RPMI8226 (cell line): ENCODE measurements at regions not wholly inside any gene's neighbourhood (a gene's known extent, or its start where the extent isn't known, plus 50 kb on each side); places are given as distances from the start of the nearest gene placed in this dataset.
A peak's percentile ranks its signal among the peaks of the same experiment; 100 is the strongest.
"Not testable (repeated sequence)": the region's sequence is repeated elsewhere in the genome, so short reads cannot be mapped to it uniquely, and the experiment has no call there.

Experiments
- DNase-seq: peaks from one replicate; pipeline ENCODE4 v3.0.0-alpha.2; 2015

- no peak for DNase-seq
These were observed 216.9 kb upstream of the RXFP2 start for GRCh38 chr13:31522396-31522795.

GRCh38 chr13:31528176-31528575 lies 211.2 kb upstream of the RXFP2 start:
- no peak for DNase-seq

GRCh38 chr13:31528758-31529157 lies 210.6 kb upstream of the RXFP2 start:
- DNase-seq = no peak

- no peak for DNase-seq
These were observed 208.4 kb upstream of the RXFP2 start for GRCh38 chr13:31530922-31531321.

GRCh38 chr13:31537052-31537451 lies 202.3 kb upstream of the RXFP2 start:
- no peak for DNase-seq

- peak; percentile 14 for DNase-seq
These were observed 201.0 kb upstream of the RXFP2 start for GRCh38 chr13:31538067-31539042.

- no peak for DNase-seq
These were observed 199.0 kb upstream of the RXFP2 start for GRCh38 chr13:31540281-31540680.

GRCh38 chr13:31543190-31543589 lies 196.1 kb upstream of the RXFP2 start:
- DNase-seq = no peak

- no peak for DNase-seq
These were observed 193.7 kb upstream of the RXFP2 start for GRCh38 chr13:31545616-31546015.

- no peak for DNase-seq
These were observed 182.9 kb upstream of the RXFP2 start for GRCh38 chr13:31556376-31556775.

GRCh38 chr13:31584221-31584620 lies 155.1 kb upstream of the RXFP2 start:
- not testable (repeated sequence) for DNase-seq

GRCh38 chr13:31587698-31588266 lies 151.5 kb upstream of the RXFP2 start:
- DNase-seq = no peak

GRCh38 chr13:31588316-31588715 lies 151.0 kb upstream of the RXFP2 start:
- DNase-seq = no peak

- DNase-seq = no peak
These were observed 150.4 kb upstream of the RXFP2 start for GRCh38 chr13:31588893-31589292.

GRCh38 chr13:31591642-31592233 lies 147.6 kb upstream of the RXFP2 start:
- DNase-seq = no peak

- DNase-seq = no peak
These were observed 145.3 kb upstream of the RXFP2 start for GRCh38 chr13:31594056-31594455.

- no peak for DNase-seq
These were observed 143.8 kb upstream of the RXFP2 start for GRCh38 chr13:31595563-31595962.

- DNase-seq = no peak
These were observed 140.3 kb upstream of the RXFP2 start for GRCh38 chr13:31598990-31599389.

- DNase-seq = no peak
These were observed 134.1 kb upstream of the RXFP2 start for GRCh38 chr13:31605076-31605860.

- DNase-seq = not testable (repeated sequence)
These were observed 131.8 kb upstream of the RXFP2 start for GRCh38 chr13:31607531-31607930.

GRCh38 chr13:31608780-31609179 lies 130.5 kb upstream of the RXFP2 start:
- not testable (repeated sequence) for DNase-seq

GRCh38 chr13:31610270-31610998 lies 128.9 kb upstream of the RXFP2 start:
- no peak for DNase-seq
